ENCODE measurements at regions not wholly inside any gene's neighbourhood (a gene's known extent, or its start where the extent isn't known, plus 50 kb on each side); places are given as distances from the start of the nearest gene placed in this dataset.

DNA sequence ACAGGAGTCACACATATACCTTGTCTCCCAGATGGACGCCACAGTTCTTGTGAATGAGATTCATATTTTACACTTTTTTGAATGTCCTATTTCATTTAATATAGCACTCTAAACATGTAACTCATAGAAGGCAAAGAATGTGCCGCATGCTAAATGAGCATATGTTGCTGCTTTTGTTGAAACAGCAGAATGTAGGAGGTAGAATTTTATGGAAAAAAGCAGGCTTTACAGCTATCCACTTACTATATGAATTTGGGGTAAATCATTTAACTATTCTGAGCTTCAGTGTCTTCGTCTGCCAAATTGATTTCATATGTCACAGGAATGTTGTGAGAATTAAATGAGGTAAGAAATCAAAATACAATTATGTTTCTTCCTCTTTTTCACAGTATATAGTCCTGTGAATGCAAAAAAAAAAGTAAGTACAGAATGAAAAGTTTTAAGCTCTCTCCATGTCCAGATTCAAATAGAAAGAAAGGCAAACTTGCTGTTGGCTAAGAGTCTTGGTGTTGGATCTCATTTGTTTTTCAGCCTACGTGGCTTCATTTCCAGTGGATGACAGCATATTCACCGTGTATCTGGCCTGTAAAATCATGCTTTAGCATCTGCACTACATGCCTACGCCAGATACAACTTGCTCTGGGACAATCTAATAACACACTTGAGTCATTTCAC is 154.7 kb upstream of the CNTNAP5 start:
- TF ChIP-seq EP300 (IDR thresholded peaks at IDR 0.05) (no peak), NR3C1 (IDR thresholded peaks at IDR 0.05) (no peak), ZSCAN20 (CRISPR knock-in tag; IDR thresholded peaks at IDR 0.05) (no peak), MAFK (IDR thresholded peaks at IDR 0.05; ENCODE audit: partially characterized antibody) (no peak), MAZ (IDR thresholded peaks at IDR 0.05; ENCODE audit: borderline replicate concordance, low read depth, low read length) (no peak), RAD21 (conservative IDR thresholded peaks at IDR 0.05 in 1 of 2, IDR thresholded peaks at IDR 0.05 in 1 of 2) (no peak), POLR2A (IDR thresholded peaks at IDR 0.05; ENCODE audit: low read length) (no peak), CEBPB (IDR thresholded peaks at IDR 0.05) (no peak), KDM1A (IDR thresholded peaks at IDR 0.05; ENCODE audit: low read depth) (no peak)
- TF ChIP-seq, protein P1, sequence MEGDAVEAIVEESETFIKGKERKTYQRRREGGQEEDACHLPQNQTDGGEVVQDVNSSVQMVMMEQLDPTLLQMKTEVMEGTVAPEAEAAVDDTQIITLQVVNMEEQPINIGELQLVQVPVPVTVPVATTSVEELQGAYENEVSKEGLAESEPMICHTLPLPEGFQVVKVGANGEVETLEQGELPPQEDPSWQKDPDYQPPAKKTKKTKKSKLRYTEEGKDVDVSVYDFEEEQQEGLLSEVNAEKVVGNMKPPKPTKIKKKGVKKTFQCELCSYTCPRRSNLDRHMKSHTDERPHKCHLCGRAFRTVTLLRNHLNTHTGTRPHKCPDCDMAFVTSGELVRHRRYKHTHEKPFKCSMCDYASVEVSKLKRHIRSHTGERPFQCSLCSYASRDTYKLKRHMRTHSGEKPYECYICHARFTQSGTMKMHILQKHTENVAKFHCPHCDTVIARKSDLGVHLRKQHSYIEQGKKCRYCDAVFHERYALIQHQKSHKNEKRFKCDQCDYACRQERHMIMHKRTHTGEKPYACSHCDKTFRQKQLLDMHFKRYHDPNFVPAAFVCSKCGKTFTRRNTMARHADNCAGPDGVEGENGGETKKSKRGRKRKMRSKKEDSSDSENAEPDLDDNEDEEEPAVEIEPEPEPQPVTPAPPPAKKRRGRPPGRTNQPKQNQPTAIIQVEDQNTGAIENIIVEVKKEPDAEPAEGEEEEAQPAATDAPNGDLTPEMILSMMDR (IDR thresholded peaks at IDR 0.05), result no peak
- TF ChIP-seq, protein P2, sequence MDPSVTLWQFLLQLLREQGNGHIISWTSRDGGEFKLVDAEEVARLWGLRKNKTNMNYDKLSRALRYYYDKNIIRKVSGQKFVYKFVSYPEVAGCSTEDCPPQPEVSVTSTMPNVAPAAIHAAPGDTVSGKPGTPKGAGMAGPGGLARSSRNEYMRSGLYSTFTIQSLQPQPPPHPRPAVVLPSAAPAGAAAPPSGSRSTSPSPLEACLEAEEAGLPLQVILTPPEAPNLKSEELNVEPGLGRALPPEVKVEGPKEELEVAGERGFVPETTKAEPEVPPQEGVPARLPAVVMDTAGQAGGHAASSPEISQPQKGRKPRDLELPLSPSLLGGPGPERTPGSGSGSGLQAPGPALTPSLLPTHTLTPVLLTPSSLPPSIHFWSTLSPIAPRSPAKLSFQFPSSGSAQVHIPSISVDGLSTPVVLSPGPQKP (IDR thresholded peaks at IDR 0.05; ENCODE audit: low read depth, low read length), result no peak
- TF ChIP-seq, protein P3, sequence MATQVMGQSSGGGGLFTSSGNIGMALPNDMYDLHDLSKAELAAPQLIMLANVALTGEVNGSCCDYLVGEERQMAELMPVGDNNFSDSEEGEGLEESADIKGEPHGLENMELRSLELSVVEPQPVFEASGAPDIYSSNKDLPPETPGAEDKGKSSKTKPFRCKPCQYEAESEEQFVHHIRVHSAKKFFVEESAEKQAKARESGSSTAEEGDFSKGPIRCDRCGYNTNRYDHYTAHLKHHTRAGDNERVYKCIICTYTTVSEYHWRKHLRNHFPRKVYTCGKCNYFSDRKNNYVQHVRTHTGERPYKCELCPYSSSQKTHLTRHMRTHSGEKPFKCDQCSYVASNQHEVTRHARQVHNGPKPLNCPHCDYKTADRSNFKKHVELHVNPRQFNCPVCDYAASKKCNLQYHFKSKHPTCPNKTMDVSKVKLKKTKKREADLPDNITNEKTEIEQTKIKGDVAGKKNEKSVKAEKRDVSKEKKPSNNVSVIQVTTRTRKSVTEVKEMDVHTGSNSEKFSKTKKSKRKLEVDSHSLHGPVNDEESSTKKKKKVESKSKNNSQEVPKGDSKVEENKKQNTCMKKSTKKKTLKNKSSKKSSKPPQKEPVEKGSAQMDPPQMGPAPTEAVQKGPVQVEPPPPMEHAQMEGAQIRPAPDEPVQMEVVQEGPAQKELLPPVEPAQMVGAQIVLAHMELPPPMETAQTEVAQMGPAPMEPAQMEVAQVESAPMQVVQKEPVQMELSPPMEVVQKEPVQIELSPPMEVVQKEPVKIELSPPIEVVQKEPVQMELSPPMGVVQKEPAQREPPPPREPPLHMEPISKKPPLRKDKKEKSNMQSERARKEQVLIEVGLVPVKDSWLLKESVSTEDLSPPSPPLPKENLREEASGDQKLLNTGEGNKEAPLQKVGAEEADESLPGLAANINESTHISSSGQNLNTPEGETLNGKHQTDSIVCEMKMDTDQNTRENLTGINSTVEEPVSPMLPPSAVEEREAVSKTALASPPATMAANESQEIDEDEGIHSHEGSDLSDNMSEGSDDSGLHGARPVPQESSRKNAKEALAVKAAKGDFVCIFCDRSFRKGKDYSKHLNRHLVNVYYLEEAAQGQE (IDR thresholded peaks at IDR 0.05), result no peak
